Heart left ventricle (tissue), 16 donors: ENCODE measurements at regions not wholly inside any gene's neighbourhood (a gene's known extent, or its start where the extent isn't known, plus 50 kb on each side); places are given as distances from the start of the nearest gene placed in this dataset.

ENCODE experiments used
- ATAC-seq, 4 donors: fragments of 200-7000 bp; cut with Tn5 transposase; one replicate each; pipeline ENCODE4 v1.9.1; 2020 to 2022; ENCODE audit warnings: moderate library complexity in 4 of 4, mild to moderate bottlenecking in 3 of 4, moderate number of reproducible peaks in 1 of 4
- DNase-seq, 5 donors: peaks; one replicate each; pipeline ENCODE4 v3.0.0-alpha.2; 2020
- H3K27ac ChIP-seq, 12 donors: fragments of 200-600 bp; sonication (generic) in 4 of 12; one replicate each; pipeline versions ENCODE4 v1.5.0 to v1.8.0; 2016 to 2022; ENCODE audit warnings: mild to moderate bottlenecking in 2 of 12
- H3K27me3 ChIP-seq, 9 donors: fragments of 200-600 bp; sonication (generic) in 2 of 9; one replicate each; pipeline versions ENCODE4 v1.5.1 to v1.8.0; 2016 to 2022; ENCODE audit warnings: mild to moderate bottlenecking in 3 of 9
- H3K36me3 ChIP-seq, 9 donors: fragments of 200-600 bp; sonication (generic) in 2 of 9; one replicate each; pipeline versions ENCODE4 v1.5.0 to v1.8.0; 2018 to 2022; ENCODE audit warnings: mild to moderate bottlenecking in 2 of 9
- H3K4me1 ChIP-seq, 12 donors: fragments of 200-600 bp; sonication (generic) in 4 of 12; one replicate each; pipeline versions ENCODE4 v1.5.0 to v1.8.0; 2016 to 2022; ENCODE audit warnings: mild to moderate bottlenecking in 3 of 12
- H3K4me3 ChIP-seq, 12 donors: fragments of 200-600 bp; sonication (generic) in 4 of 12; one replicate each; pipeline versions ENCODE4 v1.5.0 to v1.8.0; 2017 to 2022; ENCODE audit warnings: mild to moderate bottlenecking in 9 of 12, moderate library complexity in 4 of 12
- H3K9me3 ChIP-seq, 12 donors: fragments of 200-600 bp; sonication (generic) in 4 of 12; one replicate each; pipeline versions ENCODE4 v1.5.0 to v1.8.0; 2016 to 2022; ENCODE audit warnings: mild to moderate bottlenecking in 1 of 12
- POLR2A ChIP-seq, 2 donors: fragments of 450-650 bp; IDR thresholded peaks; one replicate each; pipeline ENCODE4 v1.6.1; 2017; ENCODE audit warnings: antibody characterized with exemption in 2 of 2, mild to moderate bottlenecking in 2 of 2, moderate library complexity in 2 of 2
- WGBS, 4 donors: extraction: QIAGEN DNeasy Blood & Tissue Kit in 2 of 4; methylation state at CpG; one replicate each; pipeline versions ENCODE4 v1.1.5 to v1.1.7; 2013 to 2018; 5-methylcytosine and 5-hydroxymethylcytosine counted together
- intact Hi-C, 10 donors: fragments of 100-400 bp; cut with DNase I; formaldehyde crosslinking; loops; one replicate each; pipeline versions ENCODE4 v1.11.1 to v1.14.2; 2022
- TF ChIP-seq, protein P1 (sequence below), 12 donors: fragments of 200-600 bp; sonication (generic) in 4 of 12; IDR thresholded peaks; one replicate each; pipeline versions ENCODE4 v1.5.0 to v1.8.0; 2018 to 2022; ENCODE audit warnings: antibody characterized with exemption in 12 of 12, mild to moderate bottlenecking in 5 of 12
- donor health status: ischemic (EF 13 %, LVEDD 7.1; RV severe dilation, severe dysfunction).
- donor health status: healthy with polysubstance abuse.
- donor health status: DM: no; HTN: yes; CAD: no.
- donor health status: DM: no; HTN: no; CAD: no.
- donor health status: ischemic (EF 25% LVEDD 6.9; RV normal size, moderate dysfunction).
- donor health status: ischemic (EF 25% LVEDD 5.7; RV mildly dilated, moderate dysfunction).
- donor health status: healthy.
- donor health status: DM: yes; HTN: yes; CAD: no.
- donor health status: ischemic (EF 35%, LVEDD 5.7; RV mildly dilated, moderate dysfunction).
- donor health status: nonischemic (EF 11% LVEDD 7.7; RV severe dilation, severe dysfunction).
- donor health status: DM: yes; HTN: yes; CAD: no.
- donor health status: PGD.
- donor health status: ischemic (EF 29% LVEDD 5.4; RV normal size, mild dysfunction).
- donor health status: nonischemic (EF 23%, LVEDD 6.1; RV moderate dilation, normal function).

DNA sequence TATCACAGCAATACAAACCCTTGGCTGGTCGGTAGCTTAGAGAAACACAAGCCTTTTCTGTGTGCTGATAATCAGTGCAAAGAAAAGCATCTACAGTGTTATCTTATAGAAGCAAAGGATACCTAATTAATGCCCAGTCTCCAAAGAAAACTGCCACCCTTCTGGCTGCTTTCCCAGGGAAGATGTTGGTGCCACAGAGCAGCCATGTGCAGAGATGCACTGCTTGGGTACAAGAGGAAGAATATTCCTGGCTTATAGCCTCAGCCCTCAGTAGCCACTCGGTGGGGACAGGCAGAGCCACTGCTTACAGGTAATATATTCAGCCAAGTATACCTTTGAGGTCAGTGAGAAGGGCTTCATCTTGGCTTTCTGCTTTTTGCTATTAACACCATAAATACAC, 185.3 kb downstream of the PCSK1 start:
- Histone ChIP-seq H3K27me3 (no peaks in the 10 kb centered on the region), H3K36me3 (no peaks in the 10 kb centered on the region), H3K4me3 (peak overlapping the region in 1 of 12 donors; percentile 1), H3K4me1 (peaks cover 0 to 44% (median 15%) of the 10 kb centered on the region in 12 donors), H3K27ac (peak overlapping the region; percentile 51 to 81 (median 74)), H3K9me3 (no peaks in the 10 kb centered on the region)
- peak; percentile 36 to 47 (median 40) for ATAC-seq
- 19 to 29% (median 25%) methylated on average over 2 of the region's 2 CpGs for WGBS, 4 donors
- intact Hi-C loops: loop anchor here in 4 of 10 donors (1.0 to 10.0 kb wide), 7 partner anchors 45 to 390 kb away; partner anchors contain the start of gene ELL2 (in 1 of the 4)
- no peak for DNase-seq
- TF ChIP-seq, protein P1, sequence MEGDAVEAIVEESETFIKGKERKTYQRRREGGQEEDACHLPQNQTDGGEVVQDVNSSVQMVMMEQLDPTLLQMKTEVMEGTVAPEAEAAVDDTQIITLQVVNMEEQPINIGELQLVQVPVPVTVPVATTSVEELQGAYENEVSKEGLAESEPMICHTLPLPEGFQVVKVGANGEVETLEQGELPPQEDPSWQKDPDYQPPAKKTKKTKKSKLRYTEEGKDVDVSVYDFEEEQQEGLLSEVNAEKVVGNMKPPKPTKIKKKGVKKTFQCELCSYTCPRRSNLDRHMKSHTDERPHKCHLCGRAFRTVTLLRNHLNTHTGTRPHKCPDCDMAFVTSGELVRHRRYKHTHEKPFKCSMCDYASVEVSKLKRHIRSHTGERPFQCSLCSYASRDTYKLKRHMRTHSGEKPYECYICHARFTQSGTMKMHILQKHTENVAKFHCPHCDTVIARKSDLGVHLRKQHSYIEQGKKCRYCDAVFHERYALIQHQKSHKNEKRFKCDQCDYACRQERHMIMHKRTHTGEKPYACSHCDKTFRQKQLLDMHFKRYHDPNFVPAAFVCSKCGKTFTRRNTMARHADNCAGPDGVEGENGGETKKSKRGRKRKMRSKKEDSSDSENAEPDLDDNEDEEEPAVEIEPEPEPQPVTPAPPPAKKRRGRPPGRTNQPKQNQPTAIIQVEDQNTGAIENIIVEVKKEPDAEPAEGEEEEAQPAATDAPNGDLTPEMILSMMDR (IDR thresholded peaks at IDR 0.05): no peak
- no peak for TF ChIP-seq POLR2A (IDR thresholded peaks at IDR 0.05)

DNA sequence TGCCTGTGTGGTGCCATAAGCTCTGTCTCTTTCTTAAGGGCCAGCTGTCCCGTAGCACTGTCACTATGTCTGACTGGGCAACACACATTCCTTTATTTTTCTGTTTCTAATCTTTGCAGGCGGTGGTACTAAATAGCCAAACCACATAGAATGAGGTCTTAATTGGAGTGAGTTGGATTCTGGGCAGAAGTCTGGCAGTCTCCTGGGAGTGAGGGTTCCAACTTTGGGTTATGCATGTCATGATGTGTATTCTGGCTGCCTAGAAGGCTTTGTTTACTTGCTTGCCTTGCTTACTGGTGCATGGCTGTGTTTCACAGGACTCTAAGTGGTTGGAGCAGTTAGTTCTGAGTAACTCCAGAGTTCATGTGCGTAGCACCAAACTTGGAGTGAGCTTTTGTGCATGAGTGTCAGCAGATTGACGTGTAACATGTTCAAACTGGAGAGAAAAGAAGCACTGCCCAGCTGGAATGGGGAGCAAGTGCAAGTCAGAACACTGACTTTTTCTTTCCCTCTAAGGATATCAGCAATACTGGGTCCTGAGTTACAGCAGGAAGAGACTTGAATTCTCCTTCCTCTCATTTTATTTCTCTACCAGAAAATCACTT, 185.8 kb downstream of the PCSK1 start:
- H3K9me3 ChIP-seq: peaks cover 0 to 2% (median 0%) of the 10 kb centered on the region in 12 donors
- TF ChIP-seq, protein P1 (IDR thresholded peaks at IDR 0.05): no peak
- no peak for TF ChIP-seq POLR2A (IDR thresholded peaks at IDR 0.05)
- H3K27ac ChIP-seq: peak overlapping the region; percentile 51 to 81 (median 74)
- H3K27me3 ChIP-seq: no peaks in the 10 kb centered on the region
- peaks cover 0 to 44% (median 15%) of the 10 kb centered on the region in 12 donors for H3K4me1 ChIP-seq
- peak overlapping the region in 1 of 12 donors; percentile 1 for H3K4me3 ChIP-seq
- ATAC-seq: peak; percentile 88 to 96 (median 95)
- intact Hi-C loops: loop anchor here in 4 of 10 donors (1.0 to 10.0 kb wide), 7 partner anchors 45 to 390 kb away; partner anchors contain the start of gene ELL2 (in 1 of the 4)
- WGBS, 4 donors: 27 to 50% (median 29%) methylated on average over 3 to 4 of the region's 4 CpGs
- H3K36me3 ChIP-seq: no peaks in the 10 kb centered on the region
- peak in 4 of 5 donors; percentile 10 to 52 (median 44) for DNase-seq

DNA sequence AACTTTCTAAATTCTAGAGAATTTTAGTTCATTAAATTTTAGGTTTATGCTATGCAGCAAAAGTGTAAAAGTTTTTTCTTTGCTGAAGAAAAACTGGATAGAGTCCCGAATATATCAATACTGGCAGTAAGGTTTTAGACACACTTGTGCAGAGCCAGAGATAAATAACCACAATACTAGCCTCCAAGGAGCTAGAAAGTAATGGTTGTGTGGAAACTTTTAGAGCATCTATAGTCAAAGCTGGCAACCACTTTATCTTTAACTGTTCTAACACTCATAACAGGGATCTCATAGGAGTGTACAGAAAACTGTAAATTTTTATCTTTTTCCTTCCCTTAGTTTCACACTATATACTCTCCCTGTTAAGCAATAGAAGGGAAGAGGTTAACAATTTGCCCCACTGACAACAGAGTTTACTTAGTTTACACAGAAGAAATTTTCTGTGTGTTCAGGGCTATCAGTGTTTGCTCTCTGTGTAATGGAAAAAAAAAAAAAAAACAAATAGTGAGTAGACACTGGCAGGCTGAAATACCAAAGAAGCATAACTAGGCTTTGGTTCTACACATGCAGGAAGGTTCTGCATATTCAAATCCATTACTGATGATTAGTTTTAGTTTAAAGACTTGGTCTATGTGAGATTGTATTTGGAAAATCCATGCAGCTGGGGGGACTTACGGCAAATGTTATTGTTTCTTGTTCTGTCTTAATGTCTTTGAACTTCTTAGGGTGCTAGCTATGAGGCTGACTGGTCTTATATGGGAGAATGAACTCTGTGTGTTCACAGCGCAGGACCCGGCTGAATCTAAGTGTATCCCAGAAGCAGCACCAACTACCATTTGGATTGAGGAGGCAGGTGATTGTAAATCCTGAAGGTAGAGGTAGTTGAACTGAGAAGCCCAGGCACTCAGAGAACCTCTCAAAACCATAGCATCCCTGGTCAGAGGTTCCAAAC, 187.6 kb downstream of the PCSK1 start:
- DNase-seq (no peak), ATAC-seq (no peak)
- 80 to 83% (median 82%) methylated on average over 4 of the region's 4 CpGs for WGBS, 4 donors
- no peaks in the 10 kb centered on the region for H3K36me3 ChIP-seq
- intact Hi-C loops: loop anchor here in 4 of 10 donors (5.0 to 10.0 kb wide), 6 partner anchors 47 to 388 kb away; partner anchors contain the start of gene ELL2 (in 1 of the 4)
- peak overlapping the region in 9 of 12 donors; percentile 11 to 81 (median 39) for H3K27ac ChIP-seq
- H3K9me3 ChIP-seq: peaks cover 0 to 4% (median 0%) of the 10 kb centered on the region in 12 donors
- peaks cover 0 to 44% (median 15%) of the 10 kb centered on the region in 12 donors for H3K4me1 ChIP-seq
- H3K4me3 ChIP-seq: no peak overlapping the region
- no peaks in the 10 kb centered on the region for H3K27me3 ChIP-seq
- TF ChIP-seq, protein P1 (IDR thresholded peaks at IDR 0.05): no peak
- TF ChIP-seq POLR2A (IDR thresholded peaks at IDR 0.05): no peak
